GM19023 (cell line): ENCODE measurements at regions not wholly inside any gene's neighbourhood (a gene's known extent, or its start where the extent isn't known, plus 50 kb on each side); places are given as distances from the start of the nearest gene placed in this dataset.
"Not testable (repeated sequence)": the region's sequence is repeated elsewhere in the genome, so short reads cannot be mapped to it uniquely, and the experiment has no call there.

Experiments used
- ATAC-seq: cut with Tn5 transposase; IDR thresholded peaks from one replicate; pipeline ENCODE4 v1.9.1; 2021; ENCODE audit warnings: mild to moderate bottlenecking, moderate library complexity; ENCODE audit not compliant: unreplicated experiment

DNA sequence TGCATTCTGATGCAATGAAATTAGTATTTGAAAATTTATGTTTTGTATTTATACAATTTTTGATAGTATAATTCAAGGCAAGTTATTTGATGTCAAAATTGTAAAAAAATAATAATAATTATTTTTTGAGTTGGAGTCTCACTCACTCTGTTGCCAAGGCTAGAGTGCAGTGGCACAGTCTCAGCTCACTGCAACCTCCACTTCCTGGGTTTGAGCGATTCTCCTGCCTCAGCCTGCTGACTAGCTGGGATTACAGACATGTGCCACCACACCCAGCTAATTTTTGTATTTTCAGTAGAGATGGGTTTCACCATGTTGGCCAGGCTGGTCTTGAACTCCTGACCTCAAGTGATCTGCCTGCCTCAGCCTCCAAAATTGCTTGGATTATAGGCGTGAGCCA lies 342.4 kb upstream of the ARPP21 start:
- not testable (repeated sequence) for ATAC-seq

DNA sequence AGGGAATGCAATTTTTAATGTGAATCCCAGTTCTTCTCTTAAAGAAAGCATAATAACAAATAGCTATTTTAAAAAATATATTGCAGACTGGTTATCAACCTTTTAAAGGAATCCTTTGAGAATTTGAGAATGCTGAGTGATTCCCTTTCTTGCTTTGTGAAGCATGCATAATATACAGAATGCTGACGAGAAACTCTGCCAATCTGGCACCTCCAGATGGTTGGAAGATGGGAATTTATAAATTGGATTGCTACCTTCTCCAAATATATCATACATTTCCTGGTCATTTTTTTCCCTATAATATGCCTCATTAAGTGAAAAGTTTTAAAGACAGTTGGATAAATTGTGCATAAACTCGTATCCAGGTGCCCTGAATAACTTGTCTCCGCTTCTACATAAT lies 333.9 kb upstream of the ARPP21 start:
- ATAC-seq: no peak

DNA sequence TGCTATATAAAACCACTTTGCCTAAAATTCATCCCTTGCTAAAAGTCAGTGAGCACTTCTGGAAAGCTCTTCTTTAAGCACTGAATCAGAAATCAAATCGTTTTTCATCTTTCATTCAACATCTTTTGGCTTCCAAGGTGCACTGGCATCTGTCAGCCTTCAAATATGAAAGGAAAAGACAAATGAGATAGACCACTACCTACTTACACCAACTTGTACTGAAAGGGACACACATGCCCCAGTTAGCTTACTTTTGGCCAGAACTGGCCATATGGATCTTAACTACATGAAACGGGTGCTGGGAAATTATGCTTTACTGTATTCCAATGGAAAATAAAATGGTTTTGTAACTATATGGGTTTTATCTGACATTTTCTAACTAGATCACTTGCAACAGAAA lies 332.0 kb upstream of the ARPP21 start:
- no peak for ATAC-seq

- ATAC-seq: not testable (repeated sequence)
Measured at GRCh38 chr3:35316841-35317240, 322.5 kb upstream of the ARPP21 start.

DNA sequence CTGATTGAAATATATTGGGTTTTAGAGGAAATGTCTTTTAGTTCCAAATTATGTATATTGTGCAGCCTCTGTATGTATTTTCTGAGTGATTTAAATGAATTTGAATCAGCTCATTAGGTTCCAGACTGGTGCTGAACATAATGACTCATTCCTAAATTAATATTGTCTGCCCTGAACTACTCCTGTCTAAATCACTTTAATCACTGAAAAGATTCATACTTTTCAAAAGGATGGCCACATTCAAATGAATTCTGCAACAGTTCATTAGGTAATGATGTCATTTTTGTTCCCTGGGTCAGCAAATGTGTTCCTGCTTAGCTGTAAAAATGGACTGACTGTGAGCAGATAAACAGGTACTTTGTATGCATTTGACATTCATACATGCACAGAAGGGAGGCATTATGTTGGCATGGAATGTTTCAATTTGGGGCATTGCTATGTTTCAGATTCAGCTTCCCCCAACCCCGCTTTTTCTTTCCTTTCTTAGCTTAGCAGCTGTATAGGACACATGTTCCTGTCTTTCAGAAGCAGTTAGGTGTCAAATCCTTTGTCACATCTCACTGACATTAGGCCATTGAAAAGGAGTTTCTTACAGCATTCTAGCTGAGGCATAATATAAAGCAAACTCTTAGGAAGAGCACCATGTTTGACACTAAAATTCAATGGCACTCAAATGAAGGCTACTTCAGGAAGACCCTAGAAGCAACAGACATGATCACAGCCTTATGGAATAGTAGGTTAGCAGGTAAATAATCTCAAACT lies 318.5 kb upstream of the ARPP21 start:
- ATAC-seq: no peak

DNA sequence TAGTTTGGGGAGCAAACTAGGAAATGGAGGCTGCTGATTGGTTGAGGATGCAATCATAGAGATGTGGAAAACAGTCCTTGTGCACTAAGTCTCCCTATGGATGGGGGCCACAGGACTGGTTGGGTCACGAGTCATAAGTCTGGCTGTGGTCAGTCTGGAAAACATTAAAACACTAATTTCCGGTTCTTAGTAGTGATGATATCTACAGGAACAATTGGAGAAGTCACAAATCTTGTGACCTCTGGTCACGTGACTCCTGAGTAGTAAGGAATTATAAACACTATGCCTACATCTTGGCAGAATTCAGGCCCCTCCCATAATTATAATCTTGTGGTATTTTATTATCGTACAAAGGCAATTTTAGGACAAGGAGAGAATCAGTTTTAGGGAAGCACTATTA lies 317.3 kb upstream of the ARPP21 start:
- no peak for ATAC-seq

GRCh38 chr3:35335703-35336102 lies 303.6 kb upstream of the ARPP21 start:
- ATAC-seq: no peak

- ATAC-seq: no peak
Measured at GRCh38 chr3:35336601-35337000, 302.7 kb upstream of the ARPP21 start.

GRCh38 chr3:35338186-35338585 lies 301.1 kb upstream of the ARPP21 start:
- no peak for ATAC-seq

DNA sequence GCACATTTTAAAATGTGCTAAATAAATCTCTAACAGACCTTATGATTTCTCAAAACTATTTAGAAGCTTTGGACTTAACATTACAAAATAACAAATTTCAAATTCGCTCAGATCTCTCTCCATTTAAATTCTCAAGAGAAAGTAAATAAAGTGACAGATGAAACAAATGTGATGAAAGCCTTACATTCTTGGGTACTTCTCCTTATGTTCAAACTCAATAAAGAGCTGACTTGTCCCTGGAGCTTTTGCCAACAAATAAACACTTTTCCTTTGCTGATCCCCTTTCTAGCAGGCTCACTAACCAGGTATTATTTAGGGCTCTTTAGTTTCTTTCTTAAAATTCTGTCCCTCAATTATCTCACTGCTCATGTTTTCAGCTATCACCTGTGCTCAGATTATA lies 259.1 kb upstream of the ARPP21 start:
- no peak for ATAC-seq

DNA sequence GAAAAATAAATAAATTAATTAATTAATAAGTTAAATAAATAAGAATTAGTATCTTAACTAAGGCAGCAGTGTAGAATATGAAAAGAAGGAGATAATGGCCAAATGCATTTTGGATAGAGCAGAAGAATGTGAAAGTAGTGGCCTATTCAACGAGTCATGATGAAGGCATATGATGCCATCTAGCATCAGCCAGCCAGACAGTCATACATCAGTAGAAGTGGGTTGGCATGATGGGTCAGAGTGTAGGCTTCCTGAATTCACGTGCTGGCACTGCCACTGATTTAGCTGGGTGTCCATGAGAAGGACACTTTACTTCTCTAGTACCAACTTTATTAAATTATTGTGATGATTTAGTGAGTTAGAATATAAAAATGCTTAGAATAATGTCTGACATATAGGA lies 256.1 kb upstream of the ARPP21 start:
- ATAC-seq: no peak

GRCh38 chr3:35383719-35384555 lies 255.4 kb upstream of the ARPP21 start:
- no peak for ATAC-seq

- no peak for ATAC-seq
Measured at GRCh38 chr3:35385271-35385670, 254.1 kb upstream of the ARPP21 start.

DNA sequence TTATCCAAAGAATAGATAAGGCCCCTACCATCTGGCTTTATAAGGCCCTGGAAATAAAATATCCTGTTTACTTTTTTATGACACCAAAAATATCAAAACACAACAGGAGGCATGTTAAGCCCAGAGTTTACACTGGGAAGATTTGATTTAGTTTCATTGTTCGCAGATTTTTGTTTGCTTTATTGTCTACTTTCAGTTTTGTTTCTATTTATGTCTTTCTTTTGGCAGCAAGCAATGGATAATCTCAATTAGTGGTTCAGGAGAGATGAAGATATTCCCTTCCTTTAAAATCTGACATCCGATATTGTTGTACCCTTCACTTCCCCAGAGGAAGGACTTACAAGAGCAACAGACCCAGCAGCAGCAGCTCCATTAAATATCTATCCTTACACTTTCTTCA lies 249.4 kb upstream of the ARPP21 start:
- ATAC-seq: no peak

DNA sequence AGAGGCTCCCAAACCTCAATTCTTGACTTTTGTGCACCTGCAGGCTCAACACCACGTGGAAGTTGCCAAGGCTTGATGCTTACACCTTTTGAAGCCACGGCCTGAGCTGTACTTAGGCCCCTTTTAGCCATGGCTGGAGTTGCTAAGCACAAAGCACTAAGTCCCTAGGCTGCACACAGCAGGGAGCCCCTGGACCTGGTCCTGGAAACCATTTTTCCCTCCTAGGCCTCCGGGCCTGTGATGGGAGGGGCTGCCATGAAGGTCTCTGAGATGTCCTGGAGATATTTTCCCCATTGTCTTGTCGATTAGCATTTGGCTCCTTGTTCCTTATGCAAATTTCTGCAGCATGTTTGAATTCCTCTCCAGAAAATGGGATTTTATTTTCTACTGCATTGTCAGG lies 247.1 kb upstream of the ARPP21 start:
- ATAC-seq: no peak

- no peak for ATAC-seq
Measured at GRCh38 chr3:35393901-35394799, 245.2 kb upstream of the ARPP21 start.

- no peak for ATAC-seq
Measured at GRCh38 chr3:35394905-35395304, 244.4 kb upstream of the ARPP21 start.

- ATAC-seq: no peak
Measured at GRCh38 chr3:35401671-35402070, 237.7 kb upstream of the ARPP21 start.

DNA sequence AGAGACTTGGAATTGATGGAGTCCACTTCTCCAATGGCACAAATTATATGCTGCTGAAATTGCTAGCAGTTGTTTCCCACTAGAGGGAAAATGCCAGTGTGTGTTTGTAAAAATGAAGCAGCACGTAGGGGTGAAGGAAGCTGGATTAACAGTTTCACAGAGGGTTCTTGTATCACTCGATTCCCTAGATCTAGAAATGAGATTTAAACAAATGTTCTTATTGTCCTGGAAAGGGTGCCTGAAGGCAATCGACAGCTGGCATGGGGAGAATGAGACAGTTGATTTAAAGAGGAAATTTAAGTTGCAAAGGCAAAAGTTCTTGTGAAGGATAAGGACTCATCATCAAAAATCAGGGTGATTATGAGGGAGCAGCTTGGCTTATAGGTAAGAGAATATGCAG lies 234.8 kb upstream of the ARPP21 start:
- no peak for ATAC-seq

DNA sequence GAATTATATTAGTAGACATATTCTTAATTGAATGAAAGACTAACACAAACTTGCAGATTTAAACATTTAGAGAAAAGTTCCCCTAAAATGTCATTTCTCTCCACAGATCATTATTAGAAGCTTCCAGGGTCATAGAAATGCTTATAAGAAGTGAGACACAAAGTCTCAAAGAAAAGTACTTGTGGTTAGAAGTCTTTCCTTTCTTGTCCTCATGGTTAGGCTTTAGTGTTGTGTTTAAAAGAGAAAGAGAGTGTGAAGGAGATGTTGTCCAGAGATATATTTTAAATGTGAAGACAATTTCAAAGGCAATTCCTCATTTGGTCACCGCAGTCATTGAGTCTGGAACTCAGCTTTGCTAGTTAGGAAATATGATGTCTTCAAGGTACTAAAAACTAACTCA lies 230.4 kb upstream of the ARPP21 start:
- no peak for ATAC-seq

DNA sequence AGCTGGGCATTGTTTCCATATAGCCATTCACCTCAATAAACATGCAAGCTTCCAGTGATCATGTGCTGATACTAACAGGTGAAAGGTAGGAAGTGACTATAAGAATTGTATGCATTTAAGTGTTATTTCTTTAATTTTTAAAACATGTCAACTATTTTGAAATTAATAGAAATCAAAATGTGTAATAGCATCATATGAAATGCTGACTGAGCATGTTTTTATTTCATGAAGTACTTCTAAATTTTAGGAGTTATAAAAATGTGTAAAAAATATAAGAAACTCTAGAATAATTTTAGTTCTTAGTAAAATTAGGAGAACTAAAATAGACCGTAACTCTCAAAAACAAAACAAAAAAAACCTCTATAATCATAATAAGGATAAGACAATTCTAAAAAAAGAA lies 229.3 kb upstream of the ARPP21 start:
- ATAC-seq: no peak
